Trophoblast cell (in vitro differentiated cells and primary cell): ENCODE measurements at regions not wholly inside any gene's neighbourhood (a gene's known extent, or its start where the extent isn't known, plus 50 kb on each side); places are given as distances from the start of the nearest gene placed in this dataset.

Source experiments
- DNase-seq, 2 donors: peaks; one replicate each; pipeline ENCODE4 v3.0.0-alpha.2; 2016
- H2AFZ ChIP-seq: 2 replicates; pipeline ENCODE4 v1.6.1; 2013; ENCODE audit warnings: low read length, moderate library complexity, mild to moderate bottlenecking; ENCODE audit not compliant: insufficient read depth, poor library complexity
- H2AK5ac ChIP-seq: 2 replicates; pipeline ENCODE4 v1.6.1; 2013; ENCODE audit warnings: mild to moderate bottlenecking, low read length
- H2BK120ac ChIP-seq: 2 replicates; pipeline ENCODE4 v1.6.1; 2013; ENCODE audit warnings: low read length, mild to moderate bottlenecking, moderate library complexity; ENCODE audit not compliant: insufficient read depth, poor library complexity
- H2BK12ac ChIP-seq: 2 replicates; pipeline ENCODE4 v1.6.1; 2013; ENCODE audit warnings: mild to moderate bottlenecking, low read length, moderate library complexity
- H2BK5ac ChIP-seq: 2 replicates; pipeline ENCODE4 v1.6.1; 2013; ENCODE audit warnings: low read length, low read depth, moderate library complexity, mild to moderate bottlenecking; ENCODE audit not compliant: poor library complexity
- H3K14ac ChIP-seq: 2 replicates; pipeline ENCODE4 v1.6.1; 2013; ENCODE audit warnings: mild to moderate bottlenecking, low read length
- H3K18ac ChIP-seq: 2 replicates; pipeline ENCODE4 v1.6.1; 2013; ENCODE audit warnings: mild to moderate bottlenecking, low read length
- H3K23ac ChIP-seq: 2 replicates; pipeline ENCODE4 v1.6.1; 2013; ENCODE audit warnings: low read length
- H3K27ac ChIP-seq: 2 replicates; pipeline ENCODE4 v1.5.1; 2013; ENCODE audit warnings: low read depth, mild to moderate bottlenecking, inconsistent platforms, low read length, moderate library complexity
- H3K27me3 ChIP-seq: 2 replicates; pipeline ENCODE4 v1.6.1; 2013; ENCODE audit warnings: inconsistent platforms, mild to moderate bottlenecking, low read length, moderate library complexity; ENCODE audit not compliant: insufficient read depth
- H3K36me3 ChIP-seq, 2 experiments: 1 replicate in 1 of 2; 2 replicates in 1 of 2; pipeline ENCODE4 v1.6.1; 2013; ENCODE audit warnings: low read length in 2 of 2, mild to moderate bottlenecking in 2 of 2, moderate library complexity in 1 of 2; ENCODE audit not compliant: insufficient read depth in 2 of 2, control insufficient read depth in 1 of 2
- H3K4ac ChIP-seq: 2 replicates; pipeline ENCODE4 v1.6.1; 2013; ENCODE audit warnings: low read depth, mild to moderate bottlenecking, low read length, moderate library complexity
- H3K4me1 ChIP-seq, 2 experiments: 1 replicate in 1 of 2; 2 replicates in 1 of 2; pipeline ENCODE4 v1.6.1; 2013; ENCODE audit warnings: low read length in 2 of 2, mild to moderate bottlenecking in 2 of 2, moderate library complexity in 1 of 2; ENCODE audit not compliant: insufficient read depth in 2 of 2, control insufficient read depth in 1 of 2
- H3K4me2 ChIP-seq: 2 replicates; pipeline ENCODE4 v1.6.1; 2013; ENCODE audit warnings: inconsistent platforms, mild to moderate bottlenecking, low read length, moderate library complexity
- H3K4me3 ChIP-seq: 2 replicates; pipeline ENCODE4 v1.5.1; 2013; ENCODE audit warnings: mild to moderate bottlenecking, low read depth, low read length, inconsistent platforms
- H3K79me1 ChIP-seq: one replicate; pipeline ENCODE4 v1.6.1; 2013; ENCODE audit warnings: low read length
- H3K79me2 ChIP-seq: 2 replicates; pipeline ENCODE4 v1.6.1; 2013; ENCODE audit warnings: low read length, mild to moderate bottlenecking; ENCODE audit not compliant: control insufficient read depth, insufficient read depth, poor library complexity
- H3K9ac ChIP-seq: 2 replicates; pipeline ENCODE4 v1.6.1; 2013; ENCODE audit warnings: mild to moderate bottlenecking, low read length
- H3K9me3 ChIP-seq: 2 replicates; pipeline ENCODE4 v1.6.1; 2013; ENCODE audit warnings: low read depth, mild to moderate bottlenecking, control low read depth, inconsistent platforms, low read length; ENCODE audit not compliant: insufficient read depth
- H4K12ac ChIP-seq: 2 replicates; pipeline ENCODE4 v1.6.1; 2013; ENCODE audit warnings: low read depth, mild to moderate bottlenecking, low read length, moderate library complexity
- H4K8ac ChIP-seq: 2 replicates; pipeline ENCODE4 v1.6.1; 2013; ENCODE audit warnings: low read depth, mild to moderate bottlenecking, low read length, moderate library complexity
- H4K91ac ChIP-seq: one replicate; pipeline ENCODE4 v1.6.1; 2013; ENCODE audit warnings: low read depth, mild to moderate bottlenecking, low read length, moderate library complexity
- WGBS: extraction: QIAGEN DNeasy Blood & Tissue Kit; methylation state at CpG from one replicate; pipeline ENCODE4 v1.1.7; 2013; ENCODE audit warnings: missing lambda C conversion rate; ENCODE audit not compliant: insufficient read length, insufficient coverage; ENCODE audit errors: extremely low coverage; 5-methylcytosine and 5-hydroxymethylcytosine counted together

- Histone ChIP-seq H3K4me3 (no peak overlapping the region), H2BK5ac (no peak overlapping the region), H3K79me1 (no peaks in the 10 kb centered on the region), H4K91ac (no peak overlapping the region), H3K27me3 (no peaks in the 10 kb centered on the region), H3K4me2 (no peak overlapping the region), H3K18ac (no peak overlapping the region), H3K9ac (no peak overlapping the region), H3K14ac (no peak overlapping the region), H3K4me1 (no peaks in the 10 kb centered on the region), H2BK120ac (no peak overlapping the region), H3K79me2 (no peaks in the 10 kb centered on the region), H3K23ac (no peak overlapping the region), H4K8ac (no peak overlapping the region), H4K12ac (no peak overlapping the region), H2BK12ac (no peak overlapping the region), H3K9me3 (peaks cover 40% of the 10 kb centered on the region), H2AK5ac (no peak overlapping the region), H3K27ac (no peak overlapping the region), H2AFZ (no peak overlapping the region), H3K4ac (no peak overlapping the region), H3K36me3 (no peaks in the 10 kb centered on the region)
- no peak for DNase-seq
- no CpG with 5 or more reads among the region's 2 CpGs for WGBS
Observed at GRCh38 chr19:29131456-29131855, 81.5 kb downstream of the UQCRFS1 start.

GRCh38 chr19:29129148-29129547, 83.8 kb downstream of the UQCRFS1 start:
- no peak overlapping the region for H3K4me2 ChIP-seq
- H4K12ac ChIP-seq = no peak overlapping the region
- no peak overlapping the region for H2BK5ac ChIP-seq
- no peak overlapping the region for H3K9ac ChIP-seq
- H4K8ac ChIP-seq = no peak overlapping the region
- H3K18ac ChIP-seq = no peak overlapping the region
- no peak for DNase-seq
- WGBS = no CpG with 5 or more reads among the region's 13 CpGs
- H3K23ac ChIP-seq = no peak overlapping the region
- peaks cover 46% of the 10 kb centered on the region for H3K9me3 ChIP-seq
- H3K4ac ChIP-seq = no peak overlapping the region
- H3K36me3 ChIP-seq = no peaks in the 10 kb centered on the region
- H3K79me2 ChIP-seq = no peaks in the 10 kb centered on the region
- H3K4me1 ChIP-seq = no peaks in the 10 kb centered on the region
- no peak overlapping the region for H2BK12ac ChIP-seq
- no peak overlapping the region for H2AFZ ChIP-seq
- H2BK120ac ChIP-seq = no peak overlapping the region
- no peak overlapping the region for H3K27ac ChIP-seq
- no peak overlapping the region for H3K14ac ChIP-seq
- H3K79me1 ChIP-seq = no peaks in the 10 kb centered on the region
- H3K27me3 ChIP-seq = no peaks in the 10 kb centered on the region
- H4K91ac ChIP-seq = no peak overlapping the region
- peak overlapping the region; percentile 30 for H3K4me3 ChIP-seq
- no peak overlapping the region for H2AK5ac ChIP-seq

- H4K91ac ChIP-seq = no peak overlapping the region
- H3K36me3 ChIP-seq = no peaks in the 10 kb centered on the region
- no peak overlapping the region for H2BK12ac ChIP-seq
- peaks cover 47% of the 10 kb centered on the region for H3K9me3 ChIP-seq
- H3K4me2 ChIP-seq = no peak overlapping the region
- H3K4me1 ChIP-seq = no peaks in the 10 kb centered on the region
- no peak for DNase-seq
- no CpG with 5 or more reads among the region's 8 CpGs for WGBS
- no peaks in the 10 kb centered on the region for H3K79me1 ChIP-seq
- no peak overlapping the region for H4K8ac ChIP-seq
- H3K23ac ChIP-seq = no peak overlapping the region
- H2AK5ac ChIP-seq = no peak overlapping the region
- H3K9ac ChIP-seq = no peak overlapping the region
- no peaks in the 10 kb centered on the region for H3K79me2 ChIP-seq
- H3K18ac ChIP-seq = no peak overlapping the region
- H2AFZ ChIP-seq = no peak overlapping the region
- no peak overlapping the region for H4K12ac ChIP-seq
- H2BK5ac ChIP-seq = no peak overlapping the region
- no peak overlapping the region for H2BK120ac ChIP-seq
- H3K27me3 ChIP-seq = no peaks in the 10 kb centered on the region
- H3K4ac ChIP-seq = no peak overlapping the region
- peak overlapping the region; percentile 43 for H3K4me3 ChIP-seq
- no peak overlapping the region for H3K27ac ChIP-seq
- H3K14ac ChIP-seq = no peak overlapping the region
Observed at GRCh38 chr19:29128203-29128602, 84.7 kb downstream of the UQCRFS1 start.

- Histone ChIP-seq H3K4me2 (no peak overlapping the region), H2AK5ac (no peak overlapping the region), H3K27me3 (no peaks in the 10 kb centered on the region), H3K4me3 (no peak overlapping the region), H3K79me1 (no peaks in the 10 kb centered on the region), H3K18ac (no peak overlapping the region), H3K9ac (no peak overlapping the region), H2BK5ac (no peak overlapping the region), H4K8ac (no peak overlapping the region), H4K12ac (no peak overlapping the region), H2AFZ (no peak overlapping the region), H3K36me3 (no peaks in the 10 kb centered on the region), H3K4me1 (peaks cover 0 to 10% of the 10 kb centered on the region in 2 experiments), H3K27ac (no peak overlapping the region), H3K14ac (no peak overlapping the region), H3K23ac (no peak overlapping the region), H3K79me2 (no peaks in the 10 kb centered on the region), H4K91ac (no peak overlapping the region), H2BK120ac (no peak overlapping the region), H2BK12ac (no peak overlapping the region), H3K9me3 (peaks cover 12% of the 10 kb centered on the region), H3K4ac (no peak overlapping the region)
- no CpG with 5 or more reads among the region's 5 CpGs for whole genome bisulfite sequencing
- no peak for DNase-seq
Observed at GRCh38 chr19:29122185-29122584, 90.8 kb downstream of the UQCRFS1 start.
